ENCODE measurements at regions not wholly inside any gene's neighbourhood (a gene's known extent, or its start where the extent isn't known, plus 50 kb on each side); places are given as distances from the start of the nearest gene placed in this dataset.
"Not testable (repeated sequence)": the region's sequence is repeated elsewhere in the genome, so short reads cannot be mapped to it uniquely, and the experiment has no call there.

DNA sequence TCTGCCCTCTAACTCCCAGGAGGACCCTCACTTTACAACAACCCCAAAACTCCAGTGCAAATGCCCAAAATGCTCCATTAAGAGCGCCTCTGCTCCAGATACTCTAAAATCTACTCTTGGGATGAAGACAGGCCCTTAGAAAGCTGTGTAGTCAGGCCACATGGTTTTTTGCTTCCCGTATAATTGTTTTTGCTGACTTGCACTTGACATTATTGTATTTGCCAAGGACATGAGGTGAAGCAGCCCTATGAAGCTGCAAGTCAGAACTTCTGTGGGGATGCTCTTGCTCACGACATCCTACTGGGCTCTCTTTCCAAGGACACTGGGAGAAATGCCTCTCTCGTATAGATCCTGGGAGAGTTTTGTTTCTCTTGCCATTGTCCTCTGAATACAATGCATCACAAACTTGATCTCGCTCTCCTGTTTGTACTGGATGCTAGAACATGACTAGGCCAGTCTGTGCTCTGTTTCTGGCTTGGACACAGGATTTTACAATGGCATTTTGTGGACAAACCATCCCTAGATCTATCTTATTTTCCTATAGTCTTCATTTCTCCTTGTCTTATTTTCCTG lies 177.2 kb upstream of the DTNBP1 start:
- DNase-seq (ENCODE audit: low read depth, low spot score): no peak

DNA sequence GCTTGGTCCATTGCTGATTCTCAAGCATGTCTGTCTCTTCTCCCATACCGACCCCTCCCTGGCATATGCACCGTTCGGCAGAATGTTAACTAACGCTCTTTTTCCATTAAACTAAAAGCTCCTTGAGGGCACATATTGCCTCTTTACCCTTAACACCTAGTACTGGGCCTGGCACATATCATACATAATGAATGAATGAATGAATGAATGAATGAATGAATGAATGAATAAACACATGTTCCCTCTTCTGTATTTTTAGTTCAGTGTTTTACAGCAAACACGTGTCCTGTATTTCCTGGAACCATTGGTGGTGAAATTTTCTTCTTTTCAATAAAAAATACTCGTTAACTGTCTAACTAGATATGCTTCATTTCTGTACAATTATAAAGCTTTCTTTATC lies 174.4 kb upstream of the DTNBP1 start:
- no peak for DNase-seq (ENCODE audit: low read depth, low spot score)

DNA sequence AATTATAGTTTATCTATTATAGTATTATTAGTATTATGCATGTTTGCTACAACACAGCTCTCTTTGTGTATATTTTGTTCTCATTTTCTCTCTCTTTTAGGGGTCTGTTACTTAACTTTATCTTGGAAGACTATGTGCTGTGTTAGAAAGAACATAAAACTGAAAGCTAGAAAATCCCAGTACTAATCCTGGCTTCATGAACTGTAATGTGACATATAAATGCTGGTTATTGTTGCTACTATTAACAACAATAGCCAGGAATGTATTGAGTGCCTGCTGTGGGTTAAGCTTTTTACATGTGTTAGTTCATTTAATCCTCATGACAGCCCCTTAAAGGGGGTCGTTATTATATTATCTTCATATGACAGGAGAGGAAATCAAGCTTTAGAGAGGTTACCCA lies 170.0 kb upstream of the DTNBP1 start:
- no peak for DNase-seq (ENCODE audit: low read depth, low spot score)

DNA sequence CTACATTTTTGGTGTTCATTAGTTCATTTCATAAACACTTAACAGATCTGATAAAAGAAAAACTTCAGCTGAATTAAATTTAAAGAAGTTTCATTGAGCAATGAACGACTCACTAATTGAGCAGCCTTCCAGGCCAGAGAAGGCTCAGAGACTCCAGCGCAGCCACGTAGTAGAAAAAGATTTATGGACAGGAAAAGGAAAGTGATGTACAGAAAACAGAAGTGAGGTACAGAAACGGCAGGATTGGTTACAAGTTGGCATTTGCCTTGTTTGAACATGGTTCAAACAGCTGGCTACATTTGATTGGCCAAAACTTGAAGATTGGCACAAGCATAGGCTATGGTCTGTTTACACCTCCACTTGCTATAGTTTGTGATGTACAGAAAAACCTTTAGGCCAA lies 166.3 kb upstream of the DTNBP1 start:
- no peak for DNase-seq (ENCODE audit: low read depth, low spot score)

DNA sequence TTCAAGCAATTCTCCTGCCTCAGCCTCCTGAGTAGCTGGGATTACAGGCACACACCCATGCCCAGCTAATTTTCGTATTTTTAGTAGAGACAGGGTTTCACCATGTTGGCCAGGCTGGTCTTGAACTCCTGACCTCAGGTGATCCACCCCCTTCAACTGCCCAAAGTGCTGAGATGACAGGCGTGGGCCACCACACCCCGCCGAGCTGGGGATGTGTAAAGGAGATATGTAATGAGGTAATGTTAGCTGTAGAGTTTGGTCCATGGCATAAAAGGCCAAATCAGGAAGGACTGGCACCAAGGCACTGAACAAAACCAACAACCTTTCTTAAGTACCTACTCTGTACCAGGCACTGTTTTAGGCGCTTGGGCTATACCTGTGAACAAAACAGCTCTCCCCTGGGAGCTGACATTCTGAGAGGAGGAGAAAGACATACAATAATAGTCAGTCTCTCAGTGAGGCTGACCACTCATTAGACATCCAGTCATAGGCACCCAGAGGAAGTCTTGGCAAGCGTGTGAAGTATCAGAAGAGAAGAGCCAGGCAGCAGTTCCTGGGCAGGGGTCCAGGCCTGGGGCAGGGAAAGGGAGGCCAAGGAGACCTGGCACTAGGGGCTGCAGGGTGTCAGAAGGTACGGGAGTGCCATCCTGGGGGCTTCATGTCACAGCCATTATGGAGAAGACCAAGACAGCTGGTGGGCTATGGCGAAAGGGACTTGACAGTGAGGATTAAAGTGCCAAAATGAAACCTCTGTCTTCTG lies 164.8 kb upstream of the DTNBP1 start:
- no peak for DNase-seq (ENCODE audit: low read depth, low spot score)

DNA sequence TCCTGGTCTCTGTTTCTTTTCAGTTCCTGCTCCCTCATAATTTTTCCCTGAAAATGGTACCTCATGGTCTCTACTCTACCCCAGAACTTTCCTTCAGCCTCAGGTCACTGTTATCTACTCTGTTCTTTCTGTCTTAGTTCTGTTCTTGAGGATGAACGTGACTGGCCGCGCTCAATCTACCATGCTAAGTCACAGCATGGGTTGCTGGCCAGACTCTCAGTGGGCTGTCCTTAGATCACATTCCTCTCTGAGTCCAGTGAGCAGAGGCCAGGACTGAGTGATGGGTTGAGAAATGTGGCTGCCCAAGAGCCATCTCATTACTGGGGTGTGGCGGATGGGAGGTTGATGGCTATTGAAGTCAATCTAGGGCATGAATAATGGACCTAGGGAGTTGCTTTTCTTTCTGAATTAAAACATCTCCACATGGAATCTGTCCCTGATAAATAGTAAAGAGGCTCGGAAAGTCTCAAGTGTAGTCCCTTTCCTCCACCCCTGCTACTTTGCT lies 164.0 kb upstream of the DTNBP1 start:
- DNase-seq (ENCODE audit: low read depth, low spot score): no peak

DNA sequence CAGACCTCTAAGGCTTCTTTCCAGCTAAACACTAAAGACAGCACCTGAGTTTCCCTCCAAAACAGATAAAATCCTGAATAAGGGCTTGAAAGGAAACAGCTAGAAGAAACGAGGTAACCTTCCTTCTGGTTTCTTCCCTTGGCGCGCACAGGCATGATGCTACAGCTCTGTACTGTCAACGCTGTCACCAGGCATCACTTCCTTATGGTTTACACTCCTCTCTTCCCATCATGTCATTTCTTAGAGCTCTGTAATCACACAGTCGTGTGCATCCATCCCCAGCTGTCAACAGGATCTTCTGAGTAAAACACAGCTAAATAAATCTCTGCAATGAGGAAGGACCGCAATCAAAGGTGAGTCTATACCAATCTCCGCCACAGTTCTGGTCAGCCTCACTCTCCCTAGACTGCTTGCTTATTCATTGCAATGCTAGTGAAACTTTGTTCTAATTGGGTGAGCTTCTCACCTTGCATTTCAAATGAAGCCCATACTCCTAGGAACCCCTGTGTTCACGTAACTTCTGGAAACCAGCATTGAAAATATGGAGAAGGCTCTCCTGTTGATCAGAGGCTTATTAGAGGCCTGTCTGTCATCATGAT lies 162.6 kb upstream of the DTNBP1 start:
- no peak for DNase-seq (ENCODE audit: low read depth, low spot score)

DNA sequence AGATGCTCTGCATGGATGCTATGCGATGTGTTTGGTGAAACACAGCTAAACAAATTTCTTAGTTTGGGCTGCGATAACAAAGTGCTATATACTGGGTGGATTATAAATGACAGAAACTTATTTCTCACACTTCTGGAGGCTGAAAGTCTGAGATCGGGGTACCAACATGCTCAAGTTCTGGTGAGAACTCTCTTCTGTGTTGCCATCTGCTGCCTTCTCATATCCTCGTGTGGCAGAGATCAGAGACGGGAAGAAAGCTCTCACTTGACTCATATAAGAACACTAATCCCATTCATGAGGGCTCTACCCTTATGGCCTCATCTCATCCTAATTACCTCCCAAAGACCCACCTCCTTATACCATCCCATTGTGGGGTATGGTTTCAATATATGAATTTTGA lies 162.0 kb upstream of the DTNBP1 start:
- DNase-seq (ENCODE audit: low read depth, low spot score): no peak

DNA sequence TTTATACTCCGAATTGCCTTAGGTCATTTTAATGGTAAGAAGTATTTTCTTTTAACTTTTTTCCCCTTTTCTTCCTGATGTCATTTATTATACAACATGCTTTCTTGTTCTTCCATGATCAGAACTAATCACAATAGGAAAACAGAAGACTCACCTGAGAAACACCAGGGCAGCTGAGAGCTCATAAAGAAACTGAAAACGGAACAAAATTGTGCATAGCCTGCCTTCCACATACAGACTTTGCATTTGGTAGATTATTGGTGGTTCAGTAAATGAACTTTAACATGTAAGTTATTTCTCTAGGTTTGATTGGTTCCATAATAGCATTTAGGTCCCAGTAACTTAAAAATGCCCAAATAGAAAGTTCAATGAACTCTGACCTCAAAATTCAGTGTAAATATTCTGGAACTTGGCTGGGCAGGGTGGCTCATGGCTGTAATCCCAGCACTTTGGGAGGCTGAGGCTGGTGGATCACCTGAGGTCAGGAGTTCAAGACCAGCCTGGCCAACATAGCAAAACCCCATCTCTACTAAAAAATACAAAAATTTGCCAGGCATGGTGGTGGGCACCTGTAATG lies 161.1 kb upstream of the DTNBP1 start:
- DNase-seq (ENCODE audit: low read depth, low spot score): no peak

DNA sequence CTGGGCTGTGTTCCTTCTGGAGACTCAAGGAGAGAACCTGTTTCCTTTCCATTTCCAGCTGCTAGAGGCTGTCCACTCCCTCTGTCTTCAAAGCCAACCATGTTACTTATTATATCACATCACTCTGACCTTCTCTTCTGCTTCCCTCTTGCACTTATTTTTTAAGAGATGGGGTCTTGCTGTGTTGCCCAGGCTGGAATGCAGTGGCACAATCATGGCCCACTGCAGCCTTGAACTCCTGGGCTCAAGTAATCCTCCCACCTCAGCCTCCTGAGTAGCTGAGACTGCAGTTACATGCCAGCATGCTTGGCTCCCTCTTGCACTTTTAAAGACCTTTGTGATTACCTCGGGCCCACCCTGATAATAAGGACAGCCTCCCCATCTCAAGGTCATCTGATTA lies 160.0 kb upstream of the DTNBP1 start:
- DNase-seq (ENCODE audit: low read depth, low spot score): no peak

DNA sequence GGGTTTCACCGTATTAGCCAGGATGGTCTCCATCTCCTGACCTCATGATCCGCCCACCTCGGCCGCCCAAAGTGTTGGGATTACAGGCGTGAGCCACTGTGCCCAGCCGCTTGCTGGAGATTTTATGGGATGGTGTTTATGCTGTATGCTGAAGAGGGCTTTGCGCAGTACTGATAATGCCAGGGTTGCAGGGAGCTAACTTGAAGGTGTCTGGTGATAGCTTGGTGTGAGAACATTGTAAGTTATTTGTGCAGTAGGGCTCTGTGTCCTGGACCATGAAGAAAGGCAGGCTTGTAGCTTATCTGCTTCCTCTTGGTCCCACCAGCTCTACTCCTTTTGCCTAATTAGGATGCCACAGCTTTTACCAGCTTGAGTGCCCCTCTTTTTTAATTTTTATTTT lies 157.0 kb upstream of the DTNBP1 start:
- DNase-seq (ENCODE audit: low read depth, low spot score): no peak

DNA sequence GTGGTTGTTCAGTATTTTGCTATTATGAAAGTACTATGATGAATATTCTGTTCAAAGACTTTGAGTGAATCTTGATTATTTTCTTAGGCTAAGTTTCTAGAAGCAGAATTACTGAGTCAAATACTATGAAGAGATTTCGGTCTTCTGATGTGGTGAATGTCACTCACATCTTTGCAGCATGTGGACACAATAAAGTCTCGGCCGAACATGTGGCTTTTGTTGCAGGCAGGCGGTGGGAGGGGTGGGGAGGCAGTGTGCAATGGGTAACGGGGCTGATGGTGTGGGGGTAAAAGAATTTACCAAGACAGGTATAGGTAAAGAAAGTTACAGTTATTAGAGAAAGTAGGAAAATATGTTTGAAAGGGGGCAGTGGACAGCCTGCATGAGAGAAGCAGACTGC lies 156.4 kb upstream of the DTNBP1 start:
- DNase-seq (ENCODE audit: low read depth, low spot score): no peak

DNA sequence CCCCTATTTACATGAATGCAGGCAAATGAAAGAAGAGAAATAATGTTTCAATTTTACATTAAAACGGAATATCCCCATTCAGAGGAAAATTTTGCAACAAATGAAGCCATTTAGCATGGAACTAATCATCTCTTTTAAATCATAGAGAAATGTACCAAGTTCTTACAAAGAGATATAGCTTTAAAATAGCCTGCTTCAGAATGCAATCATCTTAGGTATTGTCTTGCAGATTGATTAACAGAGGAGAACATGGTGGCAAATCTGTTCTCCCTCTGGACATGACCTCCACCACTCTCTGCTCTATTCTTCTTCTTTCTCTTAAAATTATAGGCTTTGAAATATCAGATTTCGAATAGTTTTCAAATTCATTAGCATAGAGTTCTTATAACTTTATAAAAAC lies 155.7 kb upstream of the DTNBP1 start:
- no peak for DNase-seq (ENCODE audit: low read depth, low spot score)

DNA sequence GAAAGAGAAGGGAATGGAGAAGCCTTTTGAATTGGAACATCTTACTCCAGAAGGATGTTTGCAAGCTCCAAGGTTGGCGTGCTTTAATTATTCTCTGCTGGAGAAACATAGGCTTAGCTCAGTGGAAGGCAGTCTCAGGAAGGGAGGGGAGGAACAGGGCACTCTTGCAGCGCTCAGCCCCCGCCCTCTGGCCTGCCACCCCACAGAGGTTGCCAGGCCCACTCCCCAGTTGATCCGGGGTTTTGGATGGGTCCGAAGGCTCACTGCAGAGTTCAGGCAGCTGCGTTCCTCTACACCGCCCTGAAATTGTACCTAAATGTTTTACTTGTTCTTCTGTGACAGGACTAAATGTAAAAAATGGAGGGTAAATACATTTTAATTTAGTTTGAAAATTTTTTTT lies 155.2 kb upstream of the DTNBP1 start:
- DNase-seq (ENCODE audit: low read depth, low spot score): no peak

DNA sequence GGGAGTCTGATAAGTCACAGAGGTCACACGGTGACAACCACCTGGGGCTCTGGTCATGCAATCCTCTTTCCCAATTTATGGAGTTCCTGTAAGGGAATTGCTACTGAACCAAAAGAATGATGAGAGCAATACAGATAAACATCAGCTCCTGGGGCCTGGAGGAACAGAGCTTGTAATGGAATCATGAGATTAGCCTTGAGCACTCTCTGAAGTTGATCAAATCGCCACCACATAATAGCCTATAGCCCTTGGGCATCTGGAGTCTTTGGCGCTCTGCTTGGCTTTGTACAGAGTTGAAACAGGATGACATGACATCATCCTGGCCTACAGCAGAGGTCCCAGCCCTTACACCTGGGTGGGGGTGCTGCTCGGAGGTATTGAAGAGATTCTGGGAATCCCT lies 154.3 kb upstream of the DTNBP1 start:
- DNase-seq (ENCODE audit: low read depth, low spot score): no peak

DNA sequence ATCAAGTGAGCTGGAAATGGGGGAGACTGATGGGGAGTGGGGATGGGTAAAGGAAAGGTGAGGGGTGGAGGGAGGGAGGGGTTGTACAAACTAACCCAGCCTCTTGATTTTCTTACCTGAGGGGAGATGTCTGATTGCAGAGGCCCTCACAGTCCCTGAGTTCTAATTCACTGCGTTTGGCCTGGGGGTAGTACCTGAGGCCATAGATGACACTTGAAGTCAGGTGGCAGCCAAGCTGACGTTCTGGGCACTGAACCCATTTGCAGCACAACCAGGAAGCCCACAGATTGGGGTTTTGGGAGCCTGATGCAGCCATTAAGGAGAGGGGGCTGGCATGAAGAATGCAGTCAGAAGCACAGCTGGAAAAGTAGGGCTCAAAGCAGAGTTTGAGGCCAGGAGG lies 153.8 kb upstream of the DTNBP1 start:
- no peak for DNase-seq (ENCODE audit: low read depth, low spot score)

DNA sequence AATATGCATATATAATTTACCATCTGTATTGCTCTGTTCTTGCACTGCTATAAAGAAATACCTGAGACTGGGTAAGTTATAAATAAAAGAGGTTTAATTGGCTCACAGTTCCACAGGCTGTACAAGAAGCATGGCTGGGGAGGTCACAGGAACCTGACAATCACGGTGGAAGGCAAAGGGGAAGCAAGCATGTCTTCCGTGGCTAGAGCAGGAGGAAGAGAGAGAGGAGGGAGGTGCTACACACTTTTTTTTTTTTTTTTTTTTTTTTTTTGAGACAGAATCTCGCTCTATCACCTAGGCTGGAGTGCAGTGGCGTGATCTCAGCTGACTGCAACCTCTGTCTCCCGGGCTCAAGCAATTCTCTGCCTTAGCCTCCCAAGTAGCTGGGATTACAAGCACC lies 150.9 kb upstream of the DTNBP1 start:
- DNase-seq (ENCODE audit: low read depth, low spot score): not testable (repeated sequence)

DNA sequence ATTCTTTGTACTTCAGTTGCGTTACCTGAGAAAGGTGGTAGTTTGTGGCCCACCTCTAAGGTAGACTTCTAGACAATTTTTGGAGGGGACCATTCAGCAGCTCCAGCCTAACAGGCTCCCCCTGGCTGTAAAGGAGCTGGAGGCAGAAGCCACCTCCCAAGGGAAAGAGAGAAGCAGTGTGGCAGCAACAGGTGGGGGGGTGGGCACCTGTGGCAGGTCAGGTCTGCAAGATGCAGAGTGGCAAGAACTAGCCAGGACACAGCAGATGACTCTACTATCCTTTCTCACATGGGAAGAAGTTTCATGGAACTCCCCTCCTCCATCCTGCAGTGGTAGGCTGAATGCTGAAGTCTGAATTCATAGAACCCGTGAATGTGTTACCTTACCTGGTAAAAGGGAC lies 148.3 kb upstream of the DTNBP1 start:
- DNase-seq (ENCODE audit: low read depth, low spot score): no peak

DNA sequence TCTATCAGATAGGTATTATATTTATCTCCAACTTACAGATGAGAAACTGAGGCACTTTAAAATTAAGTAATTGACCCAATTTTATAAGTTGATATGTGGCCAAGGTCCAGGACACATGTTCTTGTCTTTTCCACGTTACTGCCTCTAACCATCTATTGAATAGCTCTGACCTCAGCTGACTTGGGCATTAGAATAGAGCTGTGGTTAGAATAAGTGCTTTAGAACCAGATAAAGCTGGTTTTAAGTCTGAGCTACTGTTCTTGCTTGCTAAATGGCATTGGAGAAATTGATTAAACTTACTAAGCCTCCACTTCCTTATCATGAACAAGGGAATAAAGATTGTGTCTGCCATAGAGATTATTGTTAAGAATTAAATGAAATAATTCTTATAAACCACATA lies 147.8 kb upstream of the DTNBP1 start:
- DNase-seq (ENCODE audit: low read depth, low spot score): no peak

DNA sequence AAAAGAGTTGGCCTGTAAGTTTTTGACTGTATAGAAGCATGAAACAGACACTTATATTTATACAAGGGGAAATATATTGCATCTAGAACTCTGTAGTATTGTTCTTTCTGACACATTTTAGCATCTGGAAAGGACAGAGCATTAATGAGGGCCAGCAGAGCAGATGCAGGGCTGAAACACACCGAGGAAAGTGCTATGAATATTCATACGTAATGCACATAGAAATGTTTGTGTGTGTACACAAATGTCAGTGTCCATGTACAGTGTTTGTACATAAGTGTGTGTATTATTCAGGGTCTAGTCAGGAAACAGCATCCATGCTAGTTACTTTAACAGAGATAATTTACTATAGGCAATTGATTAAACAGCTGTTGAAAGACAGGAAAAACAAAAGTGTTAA lies 146.5 kb upstream of the DTNBP1 start:
- DNase-seq (ENCODE audit: low read depth, low spot score): no peak

DNA sequence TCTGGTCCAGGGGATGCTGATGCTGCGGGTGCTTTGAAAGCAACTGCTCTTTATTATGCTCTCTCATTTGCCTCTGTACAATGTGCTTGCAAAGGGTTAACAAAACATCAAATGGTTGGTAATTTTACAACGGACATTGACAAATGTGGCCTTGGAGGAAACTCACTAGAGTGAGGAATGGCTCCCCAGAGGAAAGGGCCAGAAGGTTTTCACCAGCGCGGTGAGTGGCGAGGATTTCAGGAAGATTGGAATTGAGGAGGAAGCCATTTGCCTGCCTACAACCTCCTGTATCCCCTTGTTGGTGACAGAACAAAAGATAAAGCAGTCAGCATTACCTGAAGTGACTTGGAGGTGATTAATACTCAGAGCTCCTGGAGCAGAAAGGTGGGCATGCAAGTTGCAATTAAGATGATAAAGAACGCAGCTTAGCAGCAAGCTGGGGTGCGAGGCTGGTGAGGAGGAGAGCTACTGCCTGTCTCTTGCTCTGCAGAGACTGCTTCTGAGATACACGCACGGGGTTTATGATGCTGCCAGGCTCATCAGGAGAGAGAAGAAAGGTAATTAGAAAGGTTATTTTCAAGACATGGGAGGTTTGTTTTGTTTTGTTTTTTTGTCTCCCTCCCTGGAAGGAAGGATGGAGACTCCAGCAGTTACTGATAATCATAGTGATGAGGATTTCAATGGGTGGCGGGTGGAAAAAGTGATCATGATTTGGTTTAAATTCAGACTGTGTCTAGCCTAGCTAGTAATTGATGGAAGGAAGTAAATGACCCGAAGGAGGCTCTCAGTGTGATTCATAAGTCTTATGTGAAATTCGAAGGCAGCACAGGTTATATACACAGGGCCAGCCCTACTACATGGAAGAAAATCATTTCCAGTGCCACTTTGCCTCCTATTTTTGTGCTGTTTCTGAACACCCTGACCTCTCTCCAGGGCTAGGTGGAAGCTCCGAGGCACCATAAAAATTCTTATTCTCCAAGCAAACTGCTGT lies 141.6 kb upstream of the DTNBP1 start:
- no peak for DNase-seq (ENCODE audit: low read depth, low spot score)

DNA sequence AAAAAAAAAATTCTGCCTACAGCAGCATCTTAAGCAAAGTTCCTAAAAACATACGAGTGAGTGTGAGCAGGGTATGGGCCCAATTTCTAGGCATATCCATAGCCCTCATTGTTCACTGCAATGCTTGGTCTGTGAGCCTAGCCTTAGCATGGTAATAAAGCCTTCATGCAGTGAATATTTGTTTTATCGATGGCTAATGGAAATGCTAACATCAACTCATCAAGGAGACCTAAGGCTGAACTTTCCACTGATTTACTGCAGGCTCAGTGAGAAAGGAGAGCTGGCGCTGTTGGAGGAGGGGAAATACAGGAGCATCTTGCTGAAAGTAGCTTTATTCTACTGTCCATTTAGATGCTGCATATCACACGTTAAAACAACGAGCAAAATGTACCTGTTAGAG lies 139.6 kb upstream of the DTNBP1 start:
- no peak for DNase-seq (ENCODE audit: low read depth, low spot score)

Measured in astrocyte of the hippocampus (primary cell).